Neural cell (in vitro differentiated cells): ENCODE measurements at regions not wholly inside any gene's neighbourhood (a gene's known extent, or its start where the extent isn't known, plus 50 kb on each side); places are given as distances from the start of the nearest gene placed in this dataset.

Experiments
- H2AFZ ChIP-seq: fragments of 200-600, 300-800 bp; sonication (generic), shearing (Covaris generic); 2 replicates; pipeline ENCODE4 v1.6.0; 2014; ENCODE audit warnings: low read depth, mild to moderate bottlenecking, antibody characterized with exemption, low read length, moderate library complexity
- H3F3A ChIP-seq: fragments of 200-600 bp; shearing (Covaris generic); 2 replicates; pipeline ENCODE4 v1.6.1; 2016; ENCODE audit warnings: mild to moderate bottlenecking, moderate library complexity, mixed read lengths, antibody characterized with exemption, low read length; ENCODE audit not compliant: insufficient read depth, poor library complexity, severe bottlenecking
- H3K27ac ChIP-seq: fragments of 200-600, 300-800 bp; sonication (generic), shearing (Covaris generic); 2 replicates; pipeline ENCODE4 v1.5.1; 2014; ENCODE audit warnings: mild to moderate bottlenecking, low read length, moderate library complexity
- H3K27me3 ChIP-seq: fragments of 300-800, 200-600 bp; sonication (generic), shearing (Covaris generic); 2 replicates; pipeline ENCODE4 v1.6.0; 2014; ENCODE audit warnings: mild to moderate bottlenecking, low read depth, low read length, moderate library complexity; ENCODE audit not compliant: insufficient read depth
- H3K36me3 ChIP-seq: fragments of 300-800, 200-600 bp; sonication (generic), shearing (Covaris generic); 2 replicates; pipeline ENCODE4 v1.5.1; 2014; ENCODE audit warnings: mild to moderate bottlenecking, antibody characterized with exemption, low read length, moderate library complexity; ENCODE audit not compliant: insufficient read depth
- H3K4me2 ChIP-seq: fragments of 300-800, 200-600 bp; sonication (generic), shearing (Covaris generic); 2 replicates; pipeline ENCODE4 v1.6.0; 2014; ENCODE audit warnings: mild to moderate bottlenecking, low read length
- H3K4me3 ChIP-seq: fragments of 300-800, 200-600 bp; sonication (generic), shearing (Covaris generic); 2 replicates; pipeline ENCODE4 v1.5.1; 2014; ENCODE audit warnings: mild to moderate bottlenecking, low read length, moderate library complexity
- H3K79me2 ChIP-seq: fragments of 200-600 bp; shearing (Covaris generic); replicated peaks from 2 replicates; pipeline ENCODE4 v1.6.0; 2014; ENCODE audit warnings: mild to moderate bottlenecking, low read length, moderate library complexity; ENCODE audit not compliant: insufficient read depth
- H3K9ac ChIP-seq: fragments of 300-800, 200-600 bp; sonication (generic), shearing (Covaris generic); 2 replicates; pipeline ENCODE4 v1.6.1; 2016; ENCODE audit warnings: mild to moderate bottlenecking, low read length, mixed read lengths
- H3K9me2 ChIP-seq: fragments of 200-600 bp; shearing (Covaris generic); 2 replicates; pipeline ENCODE4 v1.6.1; 2016; ENCODE audit warnings: mild to moderate bottlenecking, low read length, mixed read lengths; ENCODE audit not compliant: insufficient read depth
- H3K9me3 ChIP-seq: fragments of 200-600, 300-800 bp; sonication (generic), shearing (Covaris generic); 2 replicates; pipeline ENCODE4 v1.6.1; 2016; ENCODE audit warnings: mild to moderate bottlenecking, mixed run types, low read length, moderate library complexity, mixed read lengths
- H4K20me1 ChIP-seq: fragments of 200-600 bp; shearing (Covaris generic); 2 replicates; pipeline ENCODE4 v1.6.1; 2016; ENCODE audit warnings: mild to moderate bottlenecking, mixed run types; ENCODE audit not compliant: insufficient read depth
- CTCF ChIP-seq: fragments of 450-650 bp; IDR thresholded peaks from 2 replicates; pipeline ENCODE4 v1.5.1; 2014; ENCODE audit warnings: antibody characterized with exemption, mild to moderate bottlenecking, moderate library complexity; ENCODE audit not compliant: poor library complexity, severe bottlenecking
- EP300 ChIP-seq: fragments of 450-650 bp; conservative IDR thresholded peaks from 2 replicates; pipeline ENCODE4 v1.6.1; 2014; ENCODE audit warnings: antibody characterized with exemption, mild to moderate bottlenecking, moderate library complexity; ENCODE audit not compliant: poor library complexity, severe bottlenecking
- EZH2 ChIP-seq: fragments of 200-600, 300-800 bp; shearing (Covaris generic), sonication (generic); IDR thresholded peaks from 2 replicates; pipeline ENCODE4 v1.6.1; 2014; ENCODE audit warnings: antibody characterized with exemption, low read length, borderline replicate concordance, mild to moderate bottlenecking; ENCODE audit not compliant: insufficient read depth, poor library complexity, severe bottlenecking
- MXI1 ChIP-seq: fragments of 450-650 bp; conservative IDR thresholded peaks from 2 replicates; pipeline ENCODE4 v1.6.1; 2014; ENCODE audit warnings: antibody characterized with exemption, mild to moderate bottlenecking; ENCODE audit not compliant: poor library complexity, severe bottlenecking
- POLR2AphosphoS5 ChIP-seq: IDR thresholded peaks from 2 replicates; pipeline ENCODE4 v1.6.1; 2012
- RAD21 ChIP-seq: fragments of 450-650 bp; conservative IDR thresholded peaks from 2 replicates; pipeline ENCODE4 v1.6.1; 2014; ENCODE audit warnings: antibody characterized with exemption, mild to moderate bottlenecking, moderate library complexity
- REST ChIP-seq: IDR thresholded peaks from 2 replicates; pipeline ENCODE4 v1.6.1; 2012; ENCODE audit warnings: borderline replicate concordance
- SMC3 ChIP-seq: fragments of 450-650 bp; conservative IDR thresholded peaks from 2 replicates; pipeline ENCODE4 v1.6.1; 2014; ENCODE audit warnings: antibody characterized with exemption, mild to moderate bottlenecking, moderate library complexity; ENCODE audit not compliant: poor library complexity
- TAF1 ChIP-seq: IDR thresholded peaks from 2 replicates; pipeline ENCODE4 v1.6.1; 2012; ENCODE audit warnings: low read depth

GRCh38 chr2:82155469-82155868, 1850.9 kb upstream of the LRRTM1 start:
- H3K9me2 ChIP-seq, result no peaks in the 10 kb centered on the region
- H3K27me3 ChIP-seq, result no peaks in the 10 kb centered on the region
- H3K4me2 ChIP-seq, result no peak overlapping the region
- H3K27ac ChIP-seq, result no peak overlapping the region
- H4K20me1 ChIP-seq, result no peaks in the 10 kb centered on the region
- H3K79me2 ChIP-seq, result no peaks in the 10 kb centered on the region
- H2AFZ ChIP-seq, result no peak overlapping the region
- H3K9me3 ChIP-seq, result no peaks in the 10 kb centered on the region
- H3K4me3 ChIP-seq, result no peak overlapping the region
- no peaks in the 10 kb centered on the region for H3F3A ChIP-seq
- TF ChIP-seq MXI1 (no peak), TAF1 (no peak), CTCF (no peak), EP300 (no peak)
- no peaks in the 10 kb centered on the region for H3K36me3 ChIP-seq
- H3K9ac ChIP-seq, result no peak overlapping the region

GRCh38 chr2:82143343-82143742, 1838.8 kb upstream of the LRRTM1 start:
- no peak overlapping the region for H3K9ac ChIP-seq
- H2AFZ ChIP-seq, result no peak overlapping the region
- H3F3A ChIP-seq, result no peaks in the 10 kb centered on the region
- H3K4me3 ChIP-seq, result no peak overlapping the region
- no peak for TF ChIP-seq POLR2AphosphoS5
- TF ChIP-seq EZH2, result no peak
- TF ChIP-seq SMC3, result no peak
- no peak for TF ChIP-seq CTCF
- no peak for TF ChIP-seq RAD21
- TF ChIP-seq MXI1, result no peak
- no peak for TF ChIP-seq EP300
- no peak for TF ChIP-seq REST
- no peaks in the 10 kb centered on the region for H4K20me1 ChIP-seq
- H3K4me2 ChIP-seq, result no peak overlapping the region
- no peaks in the 10 kb centered on the region for H3K9me3 ChIP-seq
- H3K9me2 ChIP-seq, result no peaks in the 10 kb centered on the region
- H3K79me2 ChIP-seq, result no peaks in the 10 kb centered on the region
- H3K27ac ChIP-seq, result no peak overlapping the region
- no peaks in the 10 kb centered on the region for H3K36me3 ChIP-seq
- no peaks in the 10 kb centered on the region for H3K27me3 ChIP-seq
